ENCODE measurements at regions not wholly inside any gene's neighbourhood (a gene's known extent, or its start where the extent isn't known, plus 50 kb on each side); places are given as distances from the start of the nearest gene placed in this dataset.

GRCh38 chr6:143621876-143622605, 55.7 kb upstream of the PHACTR2 start:
- no peak for DNase-seq

- DNase-seq: no peak
Observed at GRCh38 chr6:143621159-143621873, 56.4 kb upstream of the PHACTR2 start.

GRCh38 chr6:143620447-143620846, 57.3 kb upstream of the PHACTR2 start:
- DNase-seq: no peak

GRCh38 chr6:143619824-143620401, 57.9 kb upstream of the PHACTR2 start:
- no peak for DNase-seq

- no peak for DNase-seq
Observed at GRCh38 chr6:143616741-143617140, 61.0 kb upstream of the PHACTR2 start.

- DNase-seq: no peak
Observed at GRCh38 chr6:143615785-143616184, 62.0 kb upstream of the PHACTR2 start.

- DNase-seq: no peak
Observed at GRCh38 chr6:143614235-143614634, 63.5 kb upstream of the PHACTR2 start.

GRCh38 chr6:143613749-143614148, 64.0 kb upstream of the PHACTR2 start:
- no peak for DNase-seq

- DNase-seq: no peak
Observed at GRCh38 chr6:143612186-143612585, 65.6 kb upstream of the PHACTR2 start.

GRCh38 chr6:143611580-143611979, 66.2 kb upstream of the PHACTR2 start:
- no peak for DNase-seq

GRCh38 chr6:143609972-143610371, 67.8 kb upstream of the PHACTR2 start:
- DNase-seq: no peak

- no peak for DNase-seq
Observed at GRCh38 chr6:143609501-143609900, 68.3 kb upstream of the PHACTR2 start.

GRCh38 chr6:143608906-143609305, 68.9 kb upstream of the PHACTR2 start:
- DNase-seq: no peak

GRCh38 chr6:143607974-143608373, 69.8 kb upstream of the PHACTR2 start:
- peak in 8 of 56 donors; percentile 5 to 22 (median 12) for DNase-seq

- no peak for DNase-seq
Observed at GRCh38 chr6:143607168-143607567, 70.6 kb upstream of the PHACTR2 start.

- no peak for DNase-seq
Observed at GRCh38 chr6:143605906-143606521, 71.8 kb upstream of the PHACTR2 start.

GRCh38 chr6:143603455-143603854, 74.3 kb upstream of the PHACTR2 start:
- DNase-seq: no peak

GRCh38 chr6:143601504-143601903, 76.3 kb upstream of the PHACTR2 start:
- DNase-seq: no peak

- DNase-seq: no peak
Observed at GRCh38 chr6:143600821-143601220, 76.9 kb upstream of the PHACTR2 start.

GRCh38 chr6:143598466-143599080, 79.2 kb upstream of the PHACTR2 start:
- DNase-seq: no peak

GRCh38 chr6:143596866-143597265, 80.9 kb upstream of the PHACTR2 start:
- no peak for DNase-seq

All from amygdala (tissue), 56 donors.